ENCODE measurements at regions not wholly inside any gene's neighbourhood (a gene's known extent, or its start where the extent isn't known, plus 50 kb on each side); places are given as distances from the start of the nearest gene placed in this dataset.

- no peak for FAIRE-seq
Observed at GRCh38 chr10:10830293-10830986, 187.2 kb upstream of the CELF2 start.

- FAIRE-seq: no peak
Observed at GRCh38 chr10:10831085-10831484, 186.6 kb upstream of the CELF2 start.

GRCh38 chr10:10833955-10834354 is 183.7 kb upstream of the CELF2 start:
- no peak for FAIRE-seq

DNA sequence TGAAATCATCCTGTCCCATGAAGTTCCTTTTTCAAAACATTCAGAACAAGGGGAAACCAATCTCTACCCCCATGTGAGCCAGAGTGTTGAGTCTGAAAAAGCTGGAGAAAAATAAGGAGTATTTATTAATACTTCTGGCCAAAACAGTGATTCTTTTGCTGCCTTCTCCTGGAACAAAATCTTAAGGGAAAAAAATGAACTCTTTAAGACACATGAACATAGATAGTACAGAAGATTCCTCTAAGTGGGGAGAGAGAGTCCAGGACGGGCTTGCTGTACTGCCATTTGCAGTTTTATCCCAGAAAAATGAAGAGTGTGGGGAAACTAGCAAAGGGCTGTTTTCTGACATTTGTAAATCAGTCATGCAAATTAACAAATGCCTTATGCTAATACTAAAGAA is 173.4 kb upstream of the CELF2 start:
- no peak for FAIRE-seq

DNA sequence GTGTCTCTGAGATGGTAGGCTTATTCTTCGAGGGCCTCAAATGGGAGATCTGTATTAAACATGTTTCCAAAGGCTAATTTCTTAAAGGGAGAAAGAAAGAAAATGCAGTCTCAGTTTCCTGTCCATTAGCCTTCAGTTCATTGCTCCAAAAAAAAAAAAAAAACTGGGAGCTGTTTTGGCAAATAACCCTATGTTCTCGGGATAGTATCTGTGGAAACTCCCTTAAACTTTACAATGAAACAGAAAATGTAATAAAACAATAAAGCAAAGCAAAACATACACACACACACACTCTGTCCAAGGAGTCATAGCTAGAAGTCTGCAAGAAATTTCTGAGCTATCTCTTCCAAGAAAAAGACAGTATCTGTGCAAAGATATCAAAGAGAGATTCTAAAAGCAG is 172.5 kb upstream of the CELF2 start:
- FAIRE-seq: no peak

DNA sequence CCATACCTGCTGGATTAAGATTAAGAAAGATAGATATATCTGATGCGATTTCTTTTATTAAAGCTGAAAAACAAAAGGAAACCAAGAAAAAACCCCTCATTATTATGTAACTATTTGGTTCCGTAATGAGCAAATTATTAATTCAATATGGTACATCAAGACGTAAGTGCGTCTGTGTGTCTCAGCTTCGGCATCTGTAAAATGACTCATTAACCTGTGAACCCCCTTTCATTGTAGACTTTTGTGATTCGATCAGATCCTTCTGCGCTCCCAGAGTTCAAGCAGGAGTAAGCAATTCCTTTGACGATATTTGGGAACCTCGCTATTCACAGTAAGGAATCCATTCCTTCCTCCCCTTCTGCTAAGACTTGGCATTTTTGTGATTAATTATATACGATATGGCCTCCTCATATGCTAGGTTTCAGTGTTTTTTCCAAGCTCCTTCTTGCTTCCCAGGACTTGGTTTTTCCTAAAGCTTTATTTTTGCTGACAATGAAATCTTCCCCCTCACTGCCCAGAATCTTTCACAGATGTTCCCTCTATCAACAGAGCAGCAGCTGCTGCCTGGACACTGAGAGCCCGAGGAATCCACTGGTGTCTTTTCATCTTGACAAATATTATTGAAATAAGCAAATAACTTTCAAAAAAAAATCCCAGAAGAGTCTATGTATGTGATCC is 171.7 kb upstream of the CELF2 start:
- FAIRE-seq: no peak

DNA sequence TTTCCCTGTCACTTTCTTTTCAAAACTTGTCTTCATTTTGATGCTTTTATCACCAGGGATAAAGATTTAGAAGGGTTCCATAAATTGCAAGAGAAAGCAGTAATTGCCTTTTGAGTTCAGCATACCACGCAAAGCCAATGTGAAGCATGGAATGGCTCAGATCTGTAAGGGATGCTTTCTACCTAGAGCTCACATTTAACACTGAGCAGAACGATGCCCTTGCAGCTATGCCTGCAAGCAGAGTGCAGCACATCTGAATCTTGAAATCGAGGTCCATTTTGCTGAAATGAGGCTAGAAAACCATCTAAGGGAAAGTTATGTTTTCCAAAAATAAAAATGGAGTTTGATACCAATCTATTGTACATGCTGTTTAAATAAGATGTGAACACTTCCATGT is 171.2 kb upstream of the CELF2 start:
- FAIRE-seq: no peak

DNA sequence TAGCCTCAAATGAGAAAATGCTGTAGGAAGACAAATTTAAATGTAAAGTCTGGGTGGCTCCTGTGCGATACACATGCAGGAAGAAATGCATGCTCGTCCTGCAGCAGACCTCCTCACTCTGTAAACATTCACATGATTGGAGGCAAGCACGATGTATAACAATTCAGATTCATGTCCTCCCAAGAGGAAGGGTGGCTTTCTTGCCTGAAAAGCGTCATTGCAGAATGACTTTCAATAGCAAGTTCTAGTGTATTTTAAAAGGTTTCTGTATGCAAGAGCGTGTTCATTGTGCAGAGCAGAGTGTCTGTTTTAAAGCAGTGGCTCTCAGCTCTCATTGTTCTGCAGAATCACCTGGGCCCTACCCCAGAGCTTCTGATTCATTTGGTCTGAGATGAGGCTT is 170.3 kb upstream of the CELF2 start:
- no peak for FAIRE-seq

- FAIRE-seq: no peak
Observed at GRCh38 chr10:10848488-10849111, 169.1 kb upstream of the CELF2 start.

GRCh38 chr10:10849306-10849705 is 168.4 kb upstream of the CELF2 start:
- no peak for FAIRE-seq

DNA sequence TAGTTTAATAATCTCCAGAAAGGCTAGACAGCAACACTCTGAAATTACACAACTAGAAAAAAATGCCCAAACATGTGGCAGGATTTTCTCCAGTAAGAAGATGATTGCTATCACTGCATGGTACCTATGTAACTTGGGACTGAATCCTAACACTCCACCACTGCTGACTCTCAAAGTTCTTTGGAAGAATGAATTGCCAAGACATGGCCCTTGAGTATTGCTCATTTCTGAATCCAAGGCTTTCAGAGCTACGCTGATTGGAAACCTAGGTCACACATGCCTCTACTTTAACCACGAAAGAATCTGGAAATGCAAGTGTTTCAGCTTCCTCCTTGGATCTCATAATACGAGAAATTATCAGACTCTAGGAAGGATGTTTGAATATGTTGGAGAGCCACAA is 167.5 kb upstream of the CELF2 start:
- no peak for FAIRE-seq

DNA sequence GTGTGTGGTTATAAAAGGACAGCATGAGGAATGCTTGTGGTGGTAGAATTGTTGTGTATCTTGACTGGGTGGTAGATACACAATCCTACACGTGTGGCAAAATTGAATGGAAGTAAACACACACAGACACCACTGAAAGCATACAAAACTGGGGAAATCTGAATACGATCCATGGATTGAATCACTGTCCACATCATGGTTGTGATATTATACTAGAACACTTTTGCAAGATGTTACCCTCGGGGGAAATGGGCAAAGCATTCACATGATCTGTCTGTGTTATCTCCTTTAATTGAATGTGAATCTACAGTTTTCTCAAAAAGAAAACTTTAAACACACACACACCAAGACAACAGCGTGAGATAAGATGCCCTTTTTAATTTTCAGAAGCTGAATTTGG is 165.2 kb upstream of the CELF2 start:
- no peak for FAIRE-seq

DNA sequence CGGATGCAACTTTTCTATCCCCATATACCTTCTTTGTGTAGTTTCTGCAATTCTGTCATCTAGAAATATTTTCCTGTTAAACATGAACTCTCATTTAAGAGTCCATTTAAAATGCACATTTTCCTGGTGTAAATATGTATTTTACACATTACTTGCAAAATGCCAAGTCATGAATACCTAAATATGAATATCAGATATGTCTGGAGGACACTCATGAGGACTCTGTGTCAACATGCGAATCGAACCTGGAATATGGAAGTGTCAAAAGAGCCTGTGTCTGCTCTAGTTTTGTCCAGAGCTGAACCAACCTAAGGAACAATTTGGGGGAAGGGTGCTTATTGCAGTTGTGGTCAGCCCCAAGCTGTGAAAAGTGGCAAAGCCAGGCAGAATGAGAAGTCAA is 163.7 kb upstream of the CELF2 start:
- no peak for FAIRE-seq

DNA sequence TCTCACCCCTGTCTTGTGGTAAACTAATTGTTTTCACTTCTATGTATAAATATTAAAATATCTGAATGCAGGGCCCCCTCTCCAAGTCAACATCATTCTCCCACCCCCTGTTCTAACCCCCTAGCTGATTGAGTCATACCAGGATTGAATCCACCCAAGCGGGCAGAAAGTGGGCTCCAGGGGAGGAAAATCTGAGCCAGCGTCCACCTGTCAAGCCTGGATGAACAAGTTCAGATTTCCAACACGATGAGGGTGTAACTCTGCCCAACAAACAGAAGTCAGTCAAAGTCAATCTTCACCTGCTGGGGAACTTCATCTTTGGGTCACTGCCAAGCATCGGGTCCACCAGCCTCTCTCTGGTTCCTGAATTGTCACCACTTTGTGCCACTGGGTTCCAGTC is 162.9 kb upstream of the CELF2 start:
- FAIRE-seq: no peak

GRCh38 chr10:10855151-10855581 is 162.5 kb upstream of the CELF2 start:
- no peak for FAIRE-seq

DNA sequence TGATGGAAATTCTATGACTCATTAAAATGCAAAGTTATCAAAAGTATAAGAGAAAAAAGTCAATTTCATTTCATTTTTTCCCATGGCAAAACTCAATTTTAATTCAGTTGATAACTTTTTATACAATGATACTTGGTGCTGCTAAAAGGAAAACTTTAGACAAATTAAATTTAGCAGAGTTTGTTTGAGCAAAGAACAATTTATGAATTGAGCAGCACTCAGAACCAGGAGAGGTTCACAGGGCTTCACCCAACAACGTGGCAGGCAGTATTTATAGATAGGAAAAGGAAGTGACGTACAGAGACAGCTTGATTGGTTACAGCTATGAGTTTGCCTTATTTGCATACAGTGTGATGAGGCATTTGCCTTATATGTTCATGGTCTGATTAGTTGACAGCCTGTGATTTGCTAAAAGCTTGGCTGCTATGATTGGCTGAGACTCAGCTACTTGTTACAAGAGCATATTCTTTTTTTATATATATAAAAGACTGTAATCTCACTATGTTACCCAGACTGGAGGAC is 157.2 kb upstream of the CELF2 start:
- FAIRE-seq: no peak

- FAIRE-seq: no peak
Observed at GRCh38 chr10:10865303-10865702, 152.4 kb upstream of the CELF2 start.

DNA sequence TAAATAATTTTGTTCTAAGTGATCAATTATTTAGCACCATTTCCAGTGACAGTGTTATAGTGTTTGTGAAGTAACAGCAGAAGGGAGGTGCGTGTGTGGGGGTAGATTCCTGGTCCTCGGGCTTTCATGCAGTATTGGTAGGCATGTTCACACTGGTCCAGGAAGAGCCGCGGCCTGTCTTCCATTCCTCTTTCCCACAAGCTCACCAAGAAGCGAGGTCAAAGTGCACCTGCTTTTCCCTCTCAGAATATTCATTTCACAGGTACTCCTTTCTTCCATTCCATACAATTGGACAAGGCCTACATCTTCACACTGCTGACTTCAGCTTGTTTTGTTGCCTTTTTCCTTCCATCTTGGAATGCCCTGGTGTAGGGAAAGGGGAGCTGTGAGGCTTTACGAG is 151.8 kb upstream of the CELF2 start:
- no peak for FAIRE-seq

DNA sequence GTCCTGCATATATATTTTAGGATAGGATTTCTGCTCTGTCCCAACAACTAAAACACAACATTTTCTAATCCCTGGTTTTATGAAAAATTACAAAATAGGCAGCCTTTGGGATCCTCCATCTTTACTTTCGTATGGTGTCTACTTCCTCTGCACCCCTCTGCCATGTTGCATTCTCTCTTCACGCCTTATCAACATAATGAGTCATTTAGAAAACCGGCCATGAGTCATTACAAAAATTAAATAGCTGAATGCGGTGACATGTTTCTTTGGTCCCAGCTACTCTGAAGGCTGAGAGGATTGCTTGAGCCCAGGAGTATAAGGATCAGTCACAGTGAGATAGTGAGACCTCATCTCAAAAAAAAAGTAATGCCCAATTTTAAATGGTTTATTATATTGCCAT is 148.1 kb upstream of the CELF2 start:
- no peak for FAIRE-seq

DNA sequence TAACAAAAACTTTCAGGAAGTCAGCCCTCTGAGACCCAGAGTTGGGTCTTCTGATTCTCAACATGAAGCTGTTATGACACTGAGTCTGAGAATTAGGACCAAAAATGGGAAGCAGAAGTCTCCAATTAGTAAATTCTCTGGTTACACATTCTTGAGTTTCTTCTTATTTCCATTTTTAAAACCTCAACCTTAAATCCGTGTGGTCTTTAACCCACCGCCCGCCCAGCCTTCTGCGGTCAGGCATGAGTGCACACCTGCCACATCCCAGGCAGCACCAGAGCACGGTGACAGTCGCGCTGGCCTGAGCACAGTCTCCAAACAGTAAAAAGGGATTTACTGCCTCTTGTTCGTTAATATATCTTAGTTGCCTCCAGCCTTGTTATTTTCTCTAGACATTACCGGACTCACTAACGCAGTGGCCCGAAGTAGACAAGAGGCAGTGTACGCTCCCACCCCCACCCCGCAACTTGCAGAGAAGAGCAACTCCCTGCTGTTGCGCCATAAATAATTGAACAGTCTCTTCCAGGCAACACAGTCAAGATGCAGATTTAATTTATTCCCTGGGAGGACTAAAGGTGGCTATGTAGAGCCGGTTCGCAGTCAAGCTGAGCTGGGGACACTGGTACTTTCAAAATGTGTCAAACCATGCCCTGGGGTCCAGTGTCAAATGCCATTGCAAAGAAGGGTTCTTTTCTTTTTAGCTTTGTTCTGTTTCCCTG is 147.0 kb upstream of the CELF2 start:
- FAIRE-seq: no peak

GRCh38 chr10:10871352-10871751 is 146.3 kb upstream of the CELF2 start:
- FAIRE-seq: no peak

DNA sequence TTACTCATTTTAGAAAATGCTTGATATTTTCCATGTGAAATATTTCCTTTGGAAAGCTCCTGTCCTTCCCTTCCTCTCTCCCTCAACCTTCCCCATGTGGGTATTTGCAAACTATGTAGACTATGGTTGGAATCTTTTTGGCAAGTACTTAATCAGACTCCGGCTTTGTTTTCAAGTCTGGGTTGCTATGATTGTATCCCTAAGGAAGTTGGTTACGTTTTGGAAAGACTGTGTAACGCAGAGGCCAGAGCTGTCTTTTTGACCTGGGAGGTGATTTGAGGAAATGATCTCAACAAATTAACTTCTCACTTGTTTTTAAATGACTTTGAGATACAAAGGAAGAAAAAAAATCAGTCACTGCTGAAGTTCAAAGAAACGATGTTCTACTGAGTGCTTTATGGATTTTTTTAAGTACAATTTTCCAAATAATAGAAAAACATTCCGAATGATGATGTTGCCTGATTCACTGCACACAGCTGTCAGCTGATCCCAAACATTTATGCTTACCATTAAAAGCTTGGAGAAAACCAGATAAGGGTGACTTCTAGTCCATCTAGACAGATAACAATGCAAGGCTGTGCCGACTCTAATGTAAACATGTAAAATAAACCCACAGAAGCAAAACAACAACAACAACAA is 145.5 kb upstream of the CELF2 start:
- no peak for FAIRE-seq

DNA sequence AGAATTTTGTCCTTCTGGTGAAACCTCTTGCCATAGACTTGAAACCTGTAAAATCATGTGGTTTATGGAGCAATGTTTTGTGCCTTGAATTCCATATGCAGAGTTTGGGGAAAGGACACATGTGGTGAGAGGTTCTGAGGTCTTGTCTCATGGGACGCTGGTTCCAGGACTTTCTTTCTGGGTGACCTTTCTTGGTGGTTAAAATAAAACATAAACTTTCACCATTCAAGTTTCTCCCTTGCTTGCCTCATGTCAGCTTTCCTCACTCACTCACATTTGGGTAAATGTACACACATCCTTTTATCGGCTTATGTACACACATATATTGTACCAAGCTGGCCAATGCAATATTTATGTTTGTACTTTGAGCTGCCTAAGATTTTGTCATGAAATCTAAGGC is 144.9 kb upstream of the CELF2 start:
- FAIRE-seq: no peak

All from G401.6 (cell line).